SIG-M5 treated with dmso at 0.1 percent for 504 hours (cell line): ENCODE measurements at regions not wholly inside any gene's neighbourhood (a gene's known extent, or its start where the extent isn't known, plus 50 kb on each side); places are given as distances from the start of the nearest gene placed in this dataset.
"Not testable (repeated sequence)": the region's sequence is repeated elsewhere in the genome, so short reads cannot be mapped to it uniquely, and the experiment has no call there.

Experiments used
- DNase-seq: peaks from one replicate; lab custom pipeline; 2025; ENCODE audit not compliant: unreplicated experiment; lab: John Stamatoyannopoulos, UW

GRCh38 chr21:28604946-28605537, 387.6 kb downstream of the LTN1 start:
- peak; percentile 79 for DNase-seq

- DNase-seq: no peak
These were observed 390.1 kb downstream of the LTN1 start for GRCh38 chr21:28602546-28602945.

GRCh38 chr21:28598214-28598613, 394.5 kb downstream of the LTN1 start:
- no peak for DNase-seq

- DNase-seq: no peak
These were observed 400.3 kb downstream of the LTN1 start for GRCh38 chr21:28592205-28592865.

- DNase-seq: no peak
These were observed 402.0 kb downstream of the LTN1 start for GRCh38 chr21:28590676-28591075.

GRCh38 chr21:28590026-28590425, 402.7 kb downstream of the LTN1 start:
- no peak for DNase-seq

GRCh38 chr21:28588997-28589396, 403.7 kb downstream of the LTN1 start:
- DNase-seq: peak; percentile 25

GRCh38 chr21:28587748-28588147, 404.9 kb downstream of the LTN1 start:
- no peak for DNase-seq

- no peak for DNase-seq
These were observed 410.7 kb downstream of the LTN1 start for GRCh38 chr21:28581976-28582375.

- DNase-seq: not testable (repeated sequence)
These were observed 411.4 kb downstream of the LTN1 start for GRCh38 chr21:28581311-28581731.

- no peak for DNase-seq
These were observed 412.1 kb downstream of the LTN1 start for GRCh38 chr21:28580585-28580984.

- no peak for DNase-seq
These were observed 412.6 kb downstream of the LTN1 start for GRCh38 chr21:28579986-28580550.

GRCh38 chr21:28568692-28569091, 424.0 kb downstream of the LTN1 start:
- DNase-seq: no peak

GRCh38 chr21:28563933-28564332, 428.7 kb downstream of the LTN1 start:
- DNase-seq: not testable (repeated sequence)

GRCh38 chr21:28561772-28562171, 430.9 kb downstream of the LTN1 start:
- DNase-seq: no peak

GRCh38 chr21:28554660-28555475, 437.8 kb downstream of the LTN1 start:
- no peak for DNase-seq

GRCh38 chr21:28550057-28550825, 442.4 kb downstream of the LTN1 start:
- DNase-seq: no peak

GRCh38 chr21:28548291-28548690, 444.4 kb downstream of the LTN1 start:
- DNase-seq: no peak

GRCh38 chr21:28547766-28548165, 444.9 kb downstream of the LTN1 start:
- DNase-seq: no peak

GRCh38 chr21:28543975-28544374, 448.7 kb downstream of the LTN1 start:
- no peak for DNase-seq
